GM19023 (cell line): ENCODE measurements at regions not wholly inside any gene's neighbourhood (a gene's known extent, or its start where the extent isn't known, plus 50 kb on each side); places are given as distances from the start of the nearest gene placed in this dataset.

Source experiments
- ATAC-seq: cut with Tn5 transposase; IDR thresholded peaks from one replicate; pipeline ENCODE4 v1.9.1; 2021; ENCODE audit warnings: mild to moderate bottlenecking, moderate library complexity; ENCODE audit not compliant: unreplicated experiment

DNA sequence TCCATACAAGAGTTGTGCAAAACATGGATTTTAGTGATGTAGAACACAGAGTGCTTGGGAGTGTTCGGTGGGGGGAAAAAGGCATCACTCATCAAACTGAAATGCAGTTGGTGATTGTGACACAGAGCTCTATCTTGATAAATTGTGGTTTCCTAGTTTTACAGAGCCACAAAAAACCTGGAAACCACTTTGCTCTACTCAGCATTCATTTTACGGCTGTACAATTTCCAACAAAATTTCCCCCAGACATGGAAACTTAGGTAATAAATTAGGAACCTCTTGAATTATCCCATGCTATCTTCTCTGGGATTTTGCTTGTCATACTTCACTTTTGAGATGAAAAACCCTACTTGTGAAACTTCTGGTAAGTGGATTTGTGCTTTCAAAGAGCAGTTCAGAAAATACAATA is 614.9 kb upstream of the FZD8 start:
- ATAC-seq, result no peak

GRCh38 chr10:36256166-36256565 is 614.1 kb upstream of the FZD8 start:
- no peak for ATAC-seq

GRCh38 chr10:36254199-36254598 is 612.1 kb upstream of the FZD8 start:
- ATAC-seq, result no peak

DNA sequence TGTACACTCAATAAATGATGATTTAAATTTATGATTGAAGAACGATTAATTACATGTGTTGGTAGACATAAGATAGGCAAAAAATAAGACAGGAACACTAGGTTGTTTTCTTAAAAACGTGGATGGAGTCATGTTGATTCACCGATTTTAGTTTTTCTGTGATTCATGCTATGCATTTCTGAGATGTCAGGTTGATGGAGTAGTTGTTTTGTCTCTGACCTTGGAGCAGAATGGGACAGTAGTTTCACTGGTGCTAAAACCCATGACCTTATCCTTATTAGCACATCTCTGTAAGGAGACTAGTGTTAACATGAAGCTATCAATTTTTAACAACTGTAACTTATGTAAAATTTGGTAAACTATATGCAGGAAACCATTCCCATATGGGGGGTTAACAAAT is 611.6 kb upstream of the FZD8 start:
- ATAC-seq, result no peak

- ATAC-seq, result no peak
Measured at GRCh38 chr10:36251068-36251467, 609.0 kb upstream of the FZD8 start.

GRCh38 chr10:36248304-36248981 is 606.3 kb upstream of the FZD8 start:
- ATAC-seq, result no peak

DNA sequence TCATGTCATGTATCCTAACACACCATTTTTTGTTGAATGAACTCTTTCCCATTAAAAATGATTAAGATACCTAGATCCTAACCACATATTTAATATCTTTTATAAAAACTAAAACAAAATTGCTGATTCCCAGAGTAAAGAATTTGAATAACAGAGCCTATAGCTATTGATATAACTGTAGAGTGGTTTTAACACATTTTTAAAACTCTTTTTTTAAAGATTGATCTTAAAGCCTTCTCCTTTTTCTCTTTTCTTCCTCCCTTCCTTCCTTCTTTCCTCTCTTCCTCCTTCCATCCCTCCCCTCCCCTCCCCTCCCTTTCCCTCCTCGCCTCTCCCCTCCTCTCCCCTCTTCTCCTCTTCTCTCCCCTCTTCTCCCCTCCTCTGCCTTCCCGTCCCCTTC is 605.4 kb upstream of the FZD8 start:
- ATAC-seq, result no peak

DNA sequence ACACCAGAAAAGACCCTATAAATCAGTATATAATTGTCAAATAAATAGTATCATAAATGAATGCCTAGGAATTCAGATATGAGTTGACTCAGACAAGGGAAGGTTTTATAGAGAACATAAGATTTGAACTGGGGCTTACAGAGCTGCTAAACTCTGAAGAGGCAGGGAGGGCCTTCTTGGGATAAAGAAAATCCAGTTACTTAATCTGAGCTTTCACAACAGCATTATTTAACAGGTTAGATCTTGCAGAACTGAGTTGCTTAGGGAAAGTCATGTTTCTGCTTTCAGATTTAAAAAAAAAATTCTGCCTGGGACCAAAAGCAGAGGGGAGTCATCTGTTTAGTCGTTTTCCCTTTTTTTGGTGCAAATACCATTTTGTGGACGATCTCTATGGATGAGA is 594.8 kb upstream of the FZD8 start:
- ATAC-seq, result no peak

DNA sequence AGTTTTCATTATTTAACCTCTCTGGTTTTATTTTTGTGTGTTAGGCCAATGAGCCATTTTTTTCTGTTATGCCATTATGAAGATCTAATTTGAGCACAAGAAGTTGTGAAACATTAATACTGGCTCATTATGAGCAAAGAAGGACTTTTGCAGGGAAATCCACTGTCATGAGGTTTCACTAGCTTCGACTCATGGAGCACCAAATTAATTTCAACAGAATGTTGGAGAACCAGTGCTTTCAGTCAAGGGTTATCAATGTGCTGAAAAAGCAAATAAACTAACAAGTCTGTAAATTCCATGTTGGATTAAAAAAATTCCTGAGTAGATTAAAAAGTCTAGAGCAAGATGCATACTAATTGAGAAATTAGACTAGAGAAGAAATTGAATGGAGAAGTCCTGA is 594.2 kb upstream of the FZD8 start:
- ATAC-seq, result no peak

DNA sequence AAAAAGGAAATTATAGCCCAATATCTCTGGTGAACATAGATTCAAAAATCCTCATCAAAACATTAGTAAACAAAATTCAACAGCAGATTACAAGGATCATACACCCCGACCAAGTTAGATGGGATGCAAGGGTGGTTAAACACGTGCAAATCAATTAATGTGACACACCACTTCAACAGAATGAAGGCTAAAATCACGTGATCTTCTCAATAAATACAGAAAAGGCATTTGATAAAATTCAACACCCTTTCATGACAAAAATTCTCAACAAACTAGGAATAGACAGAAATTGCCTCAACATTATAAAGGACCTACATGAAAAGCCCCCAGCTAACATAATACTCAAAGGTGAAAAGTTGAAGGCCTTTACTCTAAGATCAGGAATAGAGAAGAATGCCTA is 590.8 kb upstream of the FZD8 start:
- no peak for ATAC-seq

DNA sequence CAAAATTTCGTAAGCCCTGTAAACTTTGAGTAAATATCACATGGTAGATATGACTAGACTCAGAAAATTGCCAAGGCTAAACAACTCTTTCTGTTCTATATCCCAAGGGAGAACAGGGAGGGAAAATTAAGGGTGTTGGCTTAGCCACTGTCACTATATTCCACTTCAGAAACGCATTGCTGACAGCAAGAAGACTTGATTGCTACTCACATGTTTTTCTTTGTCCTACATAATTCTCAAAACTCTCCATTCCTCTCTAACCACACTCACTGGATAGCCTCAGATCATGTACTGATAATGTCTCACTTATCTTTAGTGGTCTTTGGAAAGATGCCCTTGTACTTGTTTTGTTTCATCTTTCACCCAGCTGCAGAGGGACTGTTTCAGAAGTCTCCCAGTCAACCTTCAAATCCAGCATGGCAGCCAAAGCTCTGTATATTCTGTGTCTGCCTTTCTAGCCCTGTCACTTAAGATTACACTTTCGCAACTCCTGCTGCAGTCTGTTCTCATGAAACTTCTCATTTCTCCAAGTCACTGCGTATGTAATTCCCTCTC is 582.4 kb upstream of the FZD8 start:
- no peak for ATAC-seq

DNA sequence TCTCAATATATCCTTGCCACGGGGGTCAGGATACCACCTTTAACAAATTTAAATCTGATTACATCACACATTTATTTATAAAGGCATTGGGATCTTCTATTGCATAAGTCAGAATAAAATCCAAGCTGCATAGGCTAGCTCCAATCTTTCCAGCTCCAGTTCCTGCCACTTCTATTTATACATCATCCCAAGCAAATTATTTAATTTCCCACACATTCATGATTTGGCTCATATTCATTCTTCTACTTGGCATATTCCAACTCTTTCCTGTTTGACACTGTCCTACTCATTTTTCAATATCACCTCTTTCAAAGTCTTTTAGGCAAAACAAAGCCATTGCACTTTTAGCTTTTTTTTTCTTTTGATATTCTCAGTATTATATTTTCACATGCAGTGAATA is 579.0 kb upstream of the FZD8 start:
- ATAC-seq, result no peak

- no peak for ATAC-seq
Measured at GRCh38 chr10:36220151-36220550, 578.1 kb upstream of the FZD8 start.

- no peak for ATAC-seq
Measured at GRCh38 chr10:36211856-36212255, 569.8 kb upstream of the FZD8 start.

- ATAC-seq, result no peak
Measured at GRCh38 chr10:36209480-36209879, 567.4 kb upstream of the FZD8 start.

DNA sequence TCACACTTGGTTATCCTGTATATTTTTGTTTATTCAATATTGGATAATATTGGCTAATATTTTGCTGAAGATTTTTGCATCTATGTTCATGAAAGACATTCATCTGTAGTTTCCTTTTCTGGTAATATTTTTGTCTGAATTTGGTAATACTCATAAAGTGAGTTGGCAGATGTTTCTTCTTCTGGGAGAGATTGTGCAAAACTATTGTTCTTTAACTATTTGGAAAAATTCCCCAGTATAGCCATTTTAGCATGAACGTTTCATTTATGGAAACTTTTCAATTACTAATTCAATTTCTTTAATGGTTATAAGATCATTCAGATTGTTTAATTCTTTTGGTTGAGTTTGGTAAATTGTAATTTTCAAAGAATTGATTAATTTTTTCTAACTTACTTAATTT is 560.8 kb upstream of the FZD8 start:
- ATAC-seq, result no peak

DNA sequence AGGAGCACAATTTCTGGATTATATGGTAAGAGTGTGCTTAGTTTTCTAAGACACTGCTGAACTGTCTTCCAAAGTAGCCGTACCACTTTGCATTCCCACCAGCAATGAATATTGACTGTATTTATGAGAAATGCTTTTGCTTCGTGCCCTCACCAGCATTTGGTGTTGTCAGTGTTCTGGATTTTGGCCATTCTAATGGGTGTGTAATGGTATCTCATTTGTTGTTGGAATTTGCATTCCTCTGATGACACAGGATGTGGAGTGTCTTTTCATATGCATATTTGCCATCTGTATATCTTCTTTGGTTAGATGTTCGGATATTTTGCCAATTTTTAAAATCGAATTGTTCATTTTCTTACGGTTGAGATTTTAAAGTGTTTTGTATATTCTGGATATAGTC is 558.5 kb upstream of the FZD8 start:
- ATAC-seq, result no peak

DNA sequence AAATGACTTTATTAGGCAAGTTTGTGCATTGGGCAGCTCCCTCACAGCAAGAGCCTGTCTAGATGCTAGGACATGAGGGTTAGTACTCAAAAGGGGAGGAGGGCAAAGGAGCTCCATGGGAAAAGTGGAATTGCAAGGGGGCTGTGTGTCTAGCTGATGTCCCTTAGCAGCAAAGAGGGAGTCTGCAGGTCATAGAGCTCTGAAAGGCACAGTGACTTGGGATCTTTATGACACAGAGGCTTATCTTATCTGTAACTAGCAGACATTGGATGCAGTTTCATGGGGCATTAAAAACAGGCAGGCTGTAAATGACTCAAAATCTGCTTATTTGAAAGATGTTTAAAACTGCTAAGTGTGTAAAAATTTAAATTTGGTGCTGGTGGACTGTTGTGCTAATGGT is 556.2 kb upstream of the FZD8 start:
- ATAC-seq, result no peak

GRCh38 chr10:36195364-36195763 is 553.3 kb upstream of the FZD8 start:
- no peak for ATAC-seq

DNA sequence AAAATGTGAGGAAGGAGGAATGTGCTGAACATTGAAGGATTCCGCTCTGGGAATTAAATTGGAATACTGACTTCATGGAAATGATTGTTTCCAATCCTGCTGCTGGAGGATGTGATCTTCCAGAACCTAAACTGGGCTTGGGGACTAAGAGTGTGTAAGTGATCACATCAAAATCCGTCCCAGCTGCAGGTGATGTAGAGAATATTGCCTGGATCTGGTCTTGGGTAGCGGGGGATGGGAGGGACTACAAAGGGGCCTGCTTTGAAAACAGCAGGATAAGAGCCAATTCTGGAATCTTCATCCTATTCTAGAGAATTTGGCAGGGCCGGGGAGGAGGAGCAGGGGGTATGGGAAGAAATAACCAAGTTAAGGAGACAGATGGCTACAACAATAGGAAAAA is 552.2 kb upstream of the FZD8 start:
- ATAC-seq, result no peak

DNA sequence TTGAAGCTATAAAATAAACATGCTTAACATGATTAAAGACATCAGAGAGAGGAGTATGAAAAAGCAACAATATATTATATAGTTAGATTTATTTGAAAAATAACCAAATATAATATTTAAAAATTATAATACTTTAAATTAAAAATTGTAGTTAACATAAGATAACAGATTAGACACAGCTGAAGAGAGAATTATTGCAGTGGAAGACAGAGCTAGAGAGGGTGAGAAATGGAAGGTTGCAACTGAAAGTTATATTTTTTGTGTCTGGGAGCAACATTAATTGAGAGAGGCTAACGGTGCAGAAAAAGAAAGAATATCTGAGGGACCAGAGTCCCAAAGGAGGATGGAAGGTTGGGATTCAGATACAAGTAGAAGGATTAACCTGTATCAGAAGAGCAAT is 548.9 kb upstream of the FZD8 start:
- no peak for ATAC-seq

DNA sequence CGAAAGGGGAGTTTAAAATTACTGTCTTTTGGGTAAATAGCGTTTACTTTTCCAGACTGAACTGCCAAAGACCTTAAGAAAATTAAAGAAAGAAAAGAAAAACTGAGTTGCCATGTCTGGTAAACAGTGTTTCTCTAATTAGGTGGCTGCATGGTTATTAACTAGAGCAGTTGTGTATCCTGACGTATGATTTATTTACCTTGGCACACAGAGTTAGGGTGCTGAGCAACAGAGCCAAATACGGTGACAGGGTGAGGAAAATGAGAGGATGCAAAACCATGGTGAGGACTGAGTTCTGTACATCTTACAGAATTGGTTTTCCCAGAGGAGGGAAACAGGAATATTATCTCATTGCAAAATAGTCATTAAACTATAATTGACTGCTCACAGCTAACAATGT is 546.4 kb upstream of the FZD8 start:
- no peak for ATAC-seq

- ATAC-seq, result no peak
Measured at GRCh38 chr10:36188080-36188453, 546.0 kb upstream of the FZD8 start.
